Chondrocyte (in vitro differentiated cells): ENCODE measurements at regions not wholly inside any gene's neighbourhood (a gene's known extent, or its start where the extent isn't known, plus 50 kb on each side); places are given as distances from the start of the nearest gene placed in this dataset.

Source experiments
- DNase-seq: peaks from one replicate; pipeline ENCODE4 v3.0.0; 2021; ENCODE audit warnings: mixed read lengths, low spot score
- H3K27ac Mint-ChIP-seq: one replicate; pipeline ENCODE4 v1.8.0; 2021; ENCODE audit warnings: mild to moderate bottlenecking, moderate library complexity, mixed read lengths; ENCODE audit not compliant: unreplicated experiment
- H3K27me3 Mint-ChIP-seq: 2 replicates; pipeline ENCODE4 v1.8.0; 2021; ENCODE audit warnings: low read depth, mixed read lengths
- H3K36me3 Mint-ChIP-seq: 2 replicates; pipeline ENCODE4 v1.8.0; 2021; ENCODE audit warnings: low read depth, mixed read lengths
- H3K4me1 Mint-ChIP-seq: 2 replicates; pipeline ENCODE4 v1.8.0; 2021; ENCODE audit warnings: low read depth, mild to moderate bottlenecking, mixed read lengths
- H3K4me3 Mint-ChIP-seq: one replicate; pipeline ENCODE4 v1.8.0; 2021; ENCODE audit warnings: mild to moderate bottlenecking, moderate library complexity, mixed read lengths; ENCODE audit not compliant: unreplicated experiment
- H3K9me3 Mint-ChIP-seq: 2 replicates; pipeline ENCODE4 v1.8.0; 2021; ENCODE audit warnings: low read depth, mixed read lengths
- CTCF ChIP-seq: fragments of 200-600 bp; sonication (generic); IDR thresholded peaks from 2 replicates; pipeline ENCODE4 v1.5.0; 2021; ENCODE audit warnings: antibody characterized with exemption, mild to moderate bottlenecking, moderate library complexity

- Mint-ChIP-seq H3K9me3 (no peaks in the 10 kb centered on the region), H3K27ac (no peak overlapping the region)
- no peak for DNase-seq
Observed at GRCh38 chr6:37110500-37111461, 59.2 kb upstream of the PIM1 start.

GRCh38 chr6:37113976-37114375 is 56.0 kb upstream of the PIM1 start:
- Mint-ChIP-seq H3K4me1 (no peaks in the 10 kb centered on the region), H3K4me3 (no peak overlapping the region), H3K9me3 (no peaks in the 10 kb centered on the region), H3K27me3 (no peaks in the 10 kb centered on the region), H3K36me3 (no peaks in the 10 kb centered on the region), H3K27ac (no peak overlapping the region)
- no peak for DNase-seq
- TF ChIP-seq CTCF: no peak

More at GRCh38 chr6:37110500-37111461, 59.2 kb upstream of the PIM1 start:
- no peaks in the 10 kb centered on the region for H3K4me1 Mint-ChIP-seq
- no peak overlapping the region for H3K4me3 Mint-ChIP-seq
- H3K36me3 Mint-ChIP-seq: no peaks in the 10 kb centered on the region
- no peaks in the 10 kb centered on the region for H3K27me3 Mint-ChIP-seq
- no peak for TF ChIP-seq CTCF

GRCh38 chr6:37114612-37115011 is 55.3 kb upstream of the PIM1 start:
- H3K9me3 Mint-ChIP-seq: no peaks in the 10 kb centered on the region
- no peak for TF ChIP-seq CTCF
- no peak overlapping the region for H3K27ac Mint-ChIP-seq
- H3K27me3 Mint-ChIP-seq: no peaks in the 10 kb centered on the region
- no peaks in the 10 kb centered on the region for H3K4me1 Mint-ChIP-seq
- H3K36me3 Mint-ChIP-seq: no peaks in the 10 kb centered on the region
- no peak overlapping the region for H3K4me3 Mint-ChIP-seq
- no peak for DNase-seq

GRCh38 chr6:37115236-37115895 is 54.6 kb upstream of the PIM1 start:
- H3K27ac Mint-ChIP-seq: no peak overlapping the region
- no peaks in the 10 kb centered on the region for H3K9me3 Mint-ChIP-seq
- DNase-seq: no peak
- no peaks in the 10 kb centered on the region for H3K27me3 Mint-ChIP-seq
- TF ChIP-seq CTCF: no peak
- no peaks in the 10 kb centered on the region for H3K36me3 Mint-ChIP-seq
- no peaks in the 10 kb centered on the region for H3K4me1 Mint-ChIP-seq
- no peak overlapping the region for H3K4me3 Mint-ChIP-seq

GRCh38 chr6:37116326-37116725 is 53.6 kb upstream of the PIM1 start:
- H3K27ac Mint-ChIP-seq: no peak overlapping the region
- no peak overlapping the region for H3K4me3 Mint-ChIP-seq
- H3K36me3 Mint-ChIP-seq: no peaks in the 10 kb centered on the region

More at GRCh38 chr6:37116326-37116725, 53.6 kb upstream of the PIM1 start:
- Mint-ChIP-seq H3K4me1 (no peaks in the 10 kb centered on the region), H3K9me3 (no peaks in the 10 kb centered on the region), H3K27me3 (no peaks in the 10 kb centered on the region)
- no peak for DNase-seq
- TF ChIP-seq CTCF: no peak
